ENCODE measurements at regions not wholly inside any gene's neighbourhood (a gene's known extent, or its start where the extent isn't known, plus 50 kb on each side); places are given as distances from the start of the nearest gene placed in this dataset.

- H3K79me2 ChIP-seq (ENCODE audit: control insufficient read depth, insufficient read depth, low read length), result no peaks in the 10 kb centered on the region
- no peaks in the 10 kb centered on the region for H4K20me1 ChIP-seq (ENCODE audit: control insufficient read depth, insufficient read depth)
- no peak for ATAC-seq
- RAD21 ChIA-PET (ENCODE audit: unreplicated experiment), result no interaction called here
- CTCF ChIA-PET, result no interaction called here
- in situ Hi-C loops (cut with MboI) (no loop called here), intact Hi-C loops (cut with micrococcal nuclease; ENCODE audit: unreplicated experiment) (no loop called here)
- no peak for FAIRE-seq
- H3K9me3 ChIP-seq (replicated peaks; ENCODE audit: control insufficient read depth, insufficient read depth, low read length), result no peaks in the 10 kb centered on the region
- no peak overlapping the region for H3K4me3 ChIP-seq
- SMC1A ChIA-PET (ENCODE audit: uncharacterized antibody, unreplicated experiment), result no interaction called here
- no peak overlapping the region for H3K4me2 ChIP-seq (ENCODE audit: control insufficient read depth, insufficient read depth)
- 5% methylated on average over 2 of the region's 2 CpGs for WGBS (ENCODE audit: insufficient coverage, insufficient replicate concordance, low lambda C conversion rate, missing lambda C conversion rate)
- TF ChIP-seq ATF2 (IDR thresholded peaks at IDR 0.05; ENCODE audit: low read length), result no peak
- no peak for TF ChIP-seq MEF2B (IDR thresholded peaks at IDR 0.05; ENCODE audit: partially characterized antibody, poor library complexity, severe bottlenecking)
- TF ChIP-seq RAD51 (IDR thresholded peaks at IDR 0.05), result no peak
- no peak for TF ChIP-seq YBX1 (IDR thresholded peaks at IDR 0.05)
- TF ChIP-seq USF1 (IDR thresholded peaks at IDR 0.05; ENCODE audit: borderline replicate concordance, extremely low read length, insufficient read depth, low read depth, low read length), result no peak
- no peak for TF ChIP-seq SMARCA5 (IDR thresholded peaks at IDR 0.05)
- TF ChIP-seq E2F4 (IDR thresholded peaks at IDR 0.05; ENCODE audit: low read depth, low read length), result no peak
- no peak for TF ChIP-seq HDAC6 (IDR thresholded peaks at IDR 0.05; ENCODE audit: unreplicated experiment)
- no peak for TF ChIP-seq ZNF24 (IDR thresholded peaks at IDR 0.05)
- TF ChIP-seq ETV6 (conservative IDR thresholded peaks at IDR 0.05 in 1 of 2, IDR thresholded peaks at IDR 0.05 in 1 of 2; ENCODE audit: borderline replicate concordance in 1 of 2, low read depth in 1 of 2), result no peak
- H3K36me3 ChIP-seq (ENCODE audit: control insufficient read depth in 2 of 2, insufficient read depth in 2 of 2, low read length in 1 of 2), result no peaks in the 10 kb centered on the region
- no peak overlapping the region for H2AFZ ChIP-seq (ENCODE audit: control insufficient read depth, low read depth, low read length)
- DNase-seq (ENCODE audit: low read depth, low spot score), result no peak
- no peak overlapping the region for H3K27ac ChIP-seq (ENCODE audit: control insufficient read depth, insufficient read depth)
- no TSS peak for BruUV-seq (replicated peaks)
- H3K4me1 ChIP-seq (ENCODE audit: control insufficient read depth, insufficient read depth, low read length), result no peaks in the 10 kb centered on the region
- POLR2A ChIA-PET, result no interaction called here
- H3K27me3 ChIP-seq (replicated peaks in 1 of 2; ENCODE audit: control insufficient read depth in 2 of 2, insufficient read depth in 2 of 2, low read length in 1 of 2), result no peaks in the 10 kb centered on the region
- H3K9ac ChIP-seq (ENCODE audit: control insufficient read depth, insufficient read depth, low read length), result no peak overlapping the region
Observed at GRCh38 chr18:40357536-40357935, 1597.5 kb upstream of the PIK3C3 start.

All from GM12878 (cell line).